ENCODE measurements at regions not wholly inside any gene's neighbourhood (a gene's known extent, or its start where the extent isn't known, plus 50 kb on each side); places are given as distances from the start of the nearest gene placed in this dataset.

- no peak for TF ChIP-seq CTCF (IDR thresholded peaks at IDR 0.05)
- H3K27me3 Mint-ChIP-seq (ENCODE audit: low read depth), result peaks cover 6% of the 10 kb centered on the region
- no peak for DNase-seq (ENCODE audit: low spot score)
- H3K4me3 Mint-ChIP-seq (ENCODE audit: unreplicated experiment), result no peak overlapping the region
- H3K36me3 Mint-ChIP-seq (ENCODE audit: low read depth), result peaks cover 2% of the 10 kb centered on the region
- H3K27ac Mint-ChIP-seq (ENCODE audit: unreplicated experiment), result no peak overlapping the region
- H3K9me3 Mint-ChIP-seq (ENCODE audit: low read depth), result peaks cover 7% of the 10 kb centered on the region
- no peaks in the 10 kb centered on the region for H3K4me1 Mint-ChIP-seq (ENCODE audit: low read depth)
Observed at GRCh38 chr6:131427434-131428058, 145.5 kb upstream of the ARG1 start.

- H3K4me1 Mint-ChIP-seq (ENCODE audit: low read depth), result no peaks in the 10 kb centered on the region
- no peak for TF ChIP-seq CTCF (IDR thresholded peaks at IDR 0.05)
- H3K27me3 Mint-ChIP-seq (ENCODE audit: low read depth), result peaks cover 3% of the 10 kb centered on the region
- no peak overlapping the region for H3K4me3 Mint-ChIP-seq (ENCODE audit: unreplicated experiment)
- peaks cover 3% of the 10 kb centered on the region for H3K36me3 Mint-ChIP-seq (ENCODE audit: low read depth)
- DNase-seq (ENCODE audit: low spot score), result no peak
- H3K27ac Mint-ChIP-seq (ENCODE audit: unreplicated experiment), result no peak overlapping the region
- peaks cover 15% of the 10 kb centered on the region for H3K9me3 Mint-ChIP-seq (ENCODE audit: low read depth)
Observed at GRCh38 chr6:131430531-131430930, 142.5 kb upstream of the ARG1 start.

GRCh38 chr6:131431718-131432117 lies 141.3 kb upstream of the ARG1 start:
- Mint-ChIP-seq H3K27ac (ENCODE audit: unreplicated experiment) (no peak overlapping the region), H3K27me3 (ENCODE audit: low read depth) (peaks cover 6% of the 10 kb centered on the region), H3K36me3 (ENCODE audit: low read depth) (peaks cover 4% of the 10 kb centered on the region), H3K4me3 (ENCODE audit: unreplicated experiment) (no peak overlapping the region), H3K4me1 (ENCODE audit: low read depth) (no peaks in the 10 kb centered on the region), H3K9me3 (ENCODE audit: low read depth) (peaks cover 18% of the 10 kb centered on the region)
- no peak for TF ChIP-seq CTCF (IDR thresholded peaks at IDR 0.05)
- no peak for DNase-seq (ENCODE audit: low spot score)

GRCh38 chr6:131433927-131434326 lies 139.1 kb upstream of the ARG1 start:
- Mint-ChIP-seq H3K4me1 (ENCODE audit: low read depth) (no peaks in the 10 kb centered on the region), H3K4me3 (ENCODE audit: unreplicated experiment) (no peak overlapping the region), H3K27me3 (ENCODE audit: low read depth) (peaks cover 10% of the 10 kb centered on the region), H3K36me3 (ENCODE audit: low read depth) (peaks cover 9% of the 10 kb centered on the region), H3K27ac (ENCODE audit: unreplicated experiment) (no peak overlapping the region), H3K9me3 (ENCODE audit: low read depth) (peaks cover 33% of the 10 kb centered on the region)
- TF ChIP-seq CTCF (IDR thresholded peaks at IDR 0.05), result no peak
- DNase-seq (ENCODE audit: low spot score), result no peak

- no peak for TF ChIP-seq CTCF (IDR thresholded peaks at IDR 0.05)
- no peak for DNase-seq (ENCODE audit: low spot score)
- peaks cover 9% of the 10 kb centered on the region for H3K36me3 Mint-ChIP-seq (ENCODE audit: low read depth)
- peaks cover 6% of the 10 kb centered on the region for H3K27me3 Mint-ChIP-seq (ENCODE audit: low read depth)
- H3K9me3 Mint-ChIP-seq (ENCODE audit: low read depth), result peaks cover 30% of the 10 kb centered on the region
- no peak overlapping the region for H3K4me3 Mint-ChIP-seq (ENCODE audit: unreplicated experiment)
- H3K4me1 Mint-ChIP-seq (ENCODE audit: low read depth), result no peaks in the 10 kb centered on the region
- no peak overlapping the region for H3K27ac Mint-ChIP-seq (ENCODE audit: unreplicated experiment)
Observed at GRCh38 chr6:131436358-131436757, 136.7 kb upstream of the ARG1 start.

All from chondrocyte (in vitro differentiated cells).